LNCAP (cell line): ENCODE measurements at regions not wholly inside any gene's neighbourhood (a gene's known extent, or its start where the extent isn't known, plus 50 kb on each side); places are given as distances from the start of the nearest gene placed in this dataset.

Experiments used
- TF ChIP-seq, protein P1 (sequence below): fragments of 450-650 bp; IDR thresholded peaks from 2 replicates; pipeline ENCODE4 v1.5.1; 2017; ENCODE audit warnings: mild to moderate bottlenecking

DNA sequence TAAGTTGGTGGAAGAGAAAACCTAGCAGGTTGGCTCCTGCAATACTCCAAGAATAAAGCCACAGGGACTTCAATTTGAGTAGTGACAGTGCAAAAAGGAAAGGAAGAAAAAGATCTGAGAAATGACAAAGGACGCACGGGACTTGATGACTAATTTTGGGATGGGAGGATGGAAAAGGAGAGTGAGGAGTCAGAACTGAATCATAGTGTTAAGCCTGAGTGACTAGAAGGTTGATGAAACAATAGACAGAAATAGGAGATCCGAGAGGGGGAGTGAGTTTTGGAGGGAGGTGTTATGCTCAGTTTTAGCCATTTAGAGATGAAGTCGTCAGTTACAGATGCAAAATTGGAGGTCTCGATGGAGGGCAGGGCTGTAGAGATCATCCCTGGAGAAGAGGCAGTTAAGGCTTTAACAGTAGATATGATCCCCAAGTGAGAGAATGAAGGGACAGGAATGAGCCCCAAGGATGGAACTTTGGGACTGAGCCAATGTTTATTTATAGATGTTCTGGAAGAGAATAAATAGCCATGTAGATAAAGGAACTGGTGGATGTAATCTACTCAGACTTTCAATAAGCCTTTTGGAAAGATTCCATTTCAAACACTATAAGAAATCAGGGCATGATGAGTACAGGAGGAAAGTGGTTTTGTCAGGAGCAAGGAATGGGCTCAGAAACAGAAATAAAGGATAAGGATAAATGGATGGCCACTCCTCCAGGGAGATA is 108.9 kb upstream of the NCAM1 start:
- TF ChIP-seq, protein P1, sequence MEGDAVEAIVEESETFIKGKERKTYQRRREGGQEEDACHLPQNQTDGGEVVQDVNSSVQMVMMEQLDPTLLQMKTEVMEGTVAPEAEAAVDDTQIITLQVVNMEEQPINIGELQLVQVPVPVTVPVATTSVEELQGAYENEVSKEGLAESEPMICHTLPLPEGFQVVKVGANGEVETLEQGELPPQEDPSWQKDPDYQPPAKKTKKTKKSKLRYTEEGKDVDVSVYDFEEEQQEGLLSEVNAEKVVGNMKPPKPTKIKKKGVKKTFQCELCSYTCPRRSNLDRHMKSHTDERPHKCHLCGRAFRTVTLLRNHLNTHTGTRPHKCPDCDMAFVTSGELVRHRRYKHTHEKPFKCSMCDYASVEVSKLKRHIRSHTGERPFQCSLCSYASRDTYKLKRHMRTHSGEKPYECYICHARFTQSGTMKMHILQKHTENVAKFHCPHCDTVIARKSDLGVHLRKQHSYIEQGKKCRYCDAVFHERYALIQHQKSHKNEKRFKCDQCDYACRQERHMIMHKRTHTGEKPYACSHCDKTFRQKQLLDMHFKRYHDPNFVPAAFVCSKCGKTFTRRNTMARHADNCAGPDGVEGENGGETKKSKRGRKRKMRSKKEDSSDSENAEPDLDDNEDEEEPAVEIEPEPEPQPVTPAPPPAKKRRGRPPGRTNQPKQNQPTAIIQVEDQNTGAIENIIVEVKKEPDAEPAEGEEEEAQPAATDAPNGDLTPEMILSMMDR: no peak

DNA sequence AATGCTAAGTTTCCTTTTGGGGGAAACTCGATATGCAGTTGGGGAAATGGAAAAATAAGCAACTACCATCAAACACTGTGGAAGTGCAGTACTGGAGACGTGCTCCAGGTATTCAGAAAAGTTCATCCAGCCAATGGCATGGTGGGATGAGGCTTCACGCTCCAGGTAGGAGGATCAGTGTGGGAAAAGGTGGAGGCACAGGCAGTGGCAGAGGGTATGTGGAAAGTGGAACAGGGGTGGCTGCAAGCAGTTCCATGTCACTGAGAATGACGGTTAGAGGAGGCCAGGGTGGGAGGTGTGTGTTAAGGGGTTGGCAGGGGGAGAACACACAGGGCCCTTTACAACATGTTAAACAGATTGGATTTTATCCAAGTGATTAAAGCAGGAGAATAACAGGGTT is 105.1 kb upstream of the NCAM1 start:
- TF ChIP-seq, protein P1: no peak

DNA sequence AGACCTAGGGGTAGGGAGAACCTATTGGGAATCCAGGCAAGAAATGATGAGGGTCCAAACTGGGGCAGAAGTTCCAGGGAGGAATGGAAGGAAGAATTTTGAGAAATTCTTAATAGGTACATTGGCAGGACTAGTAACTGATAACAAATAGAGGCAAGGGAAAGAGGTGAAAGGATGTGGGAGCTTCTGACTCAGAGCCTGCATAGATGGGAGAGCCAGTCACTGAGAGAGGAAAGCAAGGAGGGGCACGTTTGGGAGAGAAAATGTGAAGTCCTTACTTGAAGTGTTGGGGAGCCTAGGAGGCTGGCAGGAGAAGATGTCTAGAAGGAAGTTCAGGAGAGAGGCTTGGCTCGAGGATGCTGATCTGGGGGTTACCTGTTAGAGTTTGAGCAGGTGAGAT is 104.6 kb upstream of the NCAM1 start:
- TF ChIP-seq, protein P1: no peak

DNA sequence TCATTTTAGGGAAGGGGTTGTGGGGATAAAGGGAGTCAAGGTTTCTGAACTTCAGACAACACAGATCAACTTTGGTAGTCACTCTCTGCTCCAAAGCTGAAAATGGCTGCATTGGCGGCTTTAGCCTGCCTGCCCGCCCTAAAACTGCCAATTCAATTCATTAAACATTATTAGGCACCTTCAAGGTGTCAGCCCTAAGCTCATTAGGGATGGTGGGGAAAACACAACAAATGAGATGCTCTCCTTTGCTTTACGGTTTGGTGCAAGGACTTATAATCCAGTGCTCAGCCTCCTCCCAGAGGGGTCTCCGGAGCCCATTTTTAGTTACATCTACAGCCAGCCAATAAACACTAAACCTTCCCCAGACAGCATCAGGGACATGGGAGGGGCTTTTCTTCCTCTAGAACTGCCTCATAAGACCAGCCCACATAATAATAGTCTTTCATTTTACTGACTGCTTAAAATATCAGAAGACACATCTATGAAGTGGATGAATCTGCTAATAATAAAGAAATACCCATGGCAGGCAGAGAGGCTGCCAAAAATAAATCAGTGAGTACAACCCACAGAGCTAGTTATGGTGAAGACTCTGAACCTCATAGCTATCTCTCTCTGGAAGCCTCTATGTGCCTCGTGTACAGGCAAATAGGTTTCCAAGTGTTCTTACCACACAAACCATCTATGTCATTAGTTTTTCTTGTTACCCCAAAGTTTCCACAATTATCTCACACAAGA is 102.8 kb upstream of the NCAM1 start:
- TF ChIP-seq, protein P1: no peak

DNA sequence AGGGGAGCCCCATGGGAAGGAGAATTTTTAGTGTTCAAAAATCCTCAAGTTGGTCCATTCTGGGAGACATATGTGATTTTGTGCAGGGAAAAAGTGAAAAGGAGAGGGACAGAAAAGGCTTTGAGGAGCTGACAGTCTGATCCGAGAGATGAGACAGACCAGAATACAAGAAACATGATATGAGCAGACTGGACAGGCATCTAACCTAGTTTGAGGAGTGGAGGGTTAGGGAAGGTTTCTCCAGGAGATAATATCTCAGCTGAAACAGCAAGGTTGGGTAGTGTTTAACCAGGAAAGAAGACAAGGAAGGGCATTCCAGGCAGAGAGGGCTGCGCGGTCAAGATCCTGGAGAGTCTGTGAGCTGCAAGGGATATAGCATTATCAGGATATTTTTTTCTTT is 101.4 kb upstream of the NCAM1 start:
- TF ChIP-seq, protein P1: no peak

DNA sequence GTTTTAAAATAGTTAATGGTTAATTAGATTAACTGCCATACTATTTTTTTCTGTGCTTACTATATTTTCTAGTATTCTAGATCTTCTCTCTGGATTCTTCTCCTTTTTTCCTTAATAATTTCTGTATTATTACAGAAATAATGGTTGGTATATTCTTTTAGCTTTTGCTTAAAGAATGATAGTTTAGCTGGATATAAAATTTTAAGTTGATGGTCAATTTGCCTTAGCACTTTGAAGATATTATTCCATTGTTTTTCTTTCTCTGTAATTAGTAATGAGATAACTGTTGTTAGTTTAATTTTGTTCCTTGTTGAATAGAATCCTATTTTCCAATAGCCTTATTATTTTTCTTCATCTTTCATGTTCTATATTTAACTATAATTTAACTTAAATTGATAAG is 99.9 kb upstream of the NCAM1 start:
- TF ChIP-seq, protein P1: no peak

DNA sequence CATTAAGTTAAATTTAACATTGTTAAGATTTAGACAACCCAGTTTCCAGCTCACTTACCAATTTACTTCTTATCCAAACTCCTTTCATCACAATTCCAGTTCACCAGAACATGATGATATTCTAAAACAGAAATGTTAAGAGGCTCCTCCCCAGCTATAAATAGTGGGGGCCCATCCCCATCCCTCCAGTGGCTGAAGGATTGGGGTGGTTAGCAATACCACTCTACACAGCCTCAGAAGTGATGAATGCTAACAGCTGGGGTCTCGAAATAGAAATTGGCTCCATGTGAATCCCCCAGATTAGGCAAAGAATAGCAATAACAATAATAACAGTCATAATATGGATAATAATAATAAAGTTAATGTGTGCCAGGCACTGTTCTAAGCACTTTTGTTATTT is 97.9 kb upstream of the NCAM1 start:
- TF ChIP-seq, protein P1: no peak
